Renal cortical epithelial cell (primary cell): ENCODE measurements at regions not wholly inside any gene's neighbourhood (a gene's known extent, or its start where the extent isn't known, plus 50 kb on each side); places are given as distances from the start of the nearest gene placed in this dataset.

Source experiments
- DNase-seq: peaks from one replicate; pipeline ENCODE4 v3.0.0-alpha.2; 2011; ENCODE audit warnings: low read depth

- no peak for DNase-seq
Measured at GRCh38 chr12:123041042-123041531, 60.6 kb downstream of the ARL6IP4 start.

GRCh38 chr12:123040106-123040505, 59.6 kb downstream of the ARL6IP4 start:
- no peak for DNase-seq

- no peak for DNase-seq
Measured at GRCh38 chr12:123038966-123039365, 58.5 kb downstream of the ARL6IP4 start.

GRCh38 chr12:123038486-123038885, 58.0 kb downstream of the ARL6IP4 start:
- no peak for DNase-seq

- DNase-seq: no peak
Measured at GRCh38 chr12:123037791-123038190, 57.3 kb downstream of the ARL6IP4 start.

GRCh38 chr12:123036466-123037285, 56.2 kb downstream of the ARL6IP4 start:
- no peak for DNase-seq

GRCh38 chr12:123035841-123036240, 55.4 kb downstream of the ARL6IP4 start:
- DNase-seq: no peak

- peak; percentile 84 for DNase-seq
Measured at GRCh38 chr12:123034865-123035264, 54.4 kb downstream of the ARL6IP4 start.

GRCh38 chr12:123034022-123034541, 53.6 kb downstream of the ARL6IP4 start:
- DNase-seq: no peak

GRCh38 chr12:123033392-123034021, 53.0 kb downstream of the ARL6IP4 start:
- no peak for DNase-seq

- DNase-seq: no peak
Measured at GRCh38 chr12:123032736-123033391, 52.4 kb downstream of the ARL6IP4 start.
